Activated T-helper 9 cell treated with anti-CD3 and anti-CD28 coated beads, Interleukin-2, amount 50 U/mL, for 16 hours (primary cell): ENCODE measurements at regions not wholly inside any gene's neighbourhood (a gene's known extent, or its start where the extent isn't known, plus 50 kb on each side); places are given as distances from the start of the nearest gene placed in this dataset.

Source experiments
- DNase-seq: peaks from one replicate; pipeline ENCODE4 v3.0.0-alpha.2; 2020; ENCODE audit warnings: low read depth

GRCh38 chr12:107320929-107321631 is 227.7 kb upstream of the CRY1 start:
- peak; percentile 64 for DNase-seq

DNA sequence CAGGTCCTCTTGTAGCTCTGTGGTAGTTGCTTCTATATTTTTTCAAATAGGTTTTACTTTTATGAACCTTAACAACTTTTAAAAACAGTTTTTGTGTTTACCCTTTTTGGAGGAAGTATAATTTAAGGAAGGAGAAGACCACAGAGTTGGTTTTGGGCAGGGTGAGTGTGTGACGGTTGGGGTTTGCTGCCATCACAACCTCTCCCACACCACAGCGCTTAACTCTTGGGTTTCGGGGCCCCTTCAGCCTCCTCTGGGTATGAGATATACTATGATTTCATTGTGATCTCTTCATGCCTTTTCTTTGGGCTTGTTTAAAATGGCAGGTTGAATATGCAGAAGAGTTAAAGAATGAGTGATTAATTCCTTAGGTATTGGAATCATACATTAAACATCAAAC is 228.7 kb upstream of the CRY1 start:
- no peak for DNase-seq

GRCh38 chr12:107325075-107325608 is 231.8 kb upstream of the CRY1 start:
- DNase-seq: no peak

- DNase-seq: no peak
Observed at GRCh38 chr12:107326237-107326636, 232.9 kb upstream of the CRY1 start.

DNA sequence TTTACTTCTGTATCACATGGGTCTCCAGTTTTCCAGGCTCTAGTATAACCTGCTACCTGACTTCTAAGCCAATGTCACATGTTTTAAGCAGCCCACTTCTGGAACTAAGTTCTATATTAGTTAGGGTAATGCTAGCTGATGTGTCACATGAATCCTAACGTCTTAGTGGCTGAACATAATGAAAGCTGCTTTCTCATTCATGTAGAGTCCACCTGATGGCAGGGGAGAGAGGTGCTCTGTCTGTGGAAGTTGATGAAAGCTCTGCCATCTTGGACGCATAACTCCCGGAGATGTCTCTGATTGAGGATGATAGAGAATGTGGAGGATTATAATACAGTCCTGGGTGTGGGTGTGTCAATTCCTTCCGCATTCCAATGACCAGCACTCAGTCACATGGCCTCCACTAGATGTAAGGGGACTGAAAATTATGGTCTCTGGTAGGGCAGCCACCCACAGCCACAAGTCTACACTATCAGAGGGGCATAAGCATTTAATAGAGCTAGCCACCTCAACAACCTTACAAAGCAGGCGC is 234.4 kb upstream of the CRY1 start:
- no peak for DNase-seq

- DNase-seq: no peak
Observed at GRCh38 chr12:107328442-107329133, 235.2 kb upstream of the CRY1 start.

GRCh38 chr12:107329569-107330324 is 236.4 kb upstream of the CRY1 start:
- no peak for DNase-seq

- no peak for DNase-seq
Observed at GRCh38 chr12:107330831-107331431, 237.6 kb upstream of the CRY1 start.

DNA sequence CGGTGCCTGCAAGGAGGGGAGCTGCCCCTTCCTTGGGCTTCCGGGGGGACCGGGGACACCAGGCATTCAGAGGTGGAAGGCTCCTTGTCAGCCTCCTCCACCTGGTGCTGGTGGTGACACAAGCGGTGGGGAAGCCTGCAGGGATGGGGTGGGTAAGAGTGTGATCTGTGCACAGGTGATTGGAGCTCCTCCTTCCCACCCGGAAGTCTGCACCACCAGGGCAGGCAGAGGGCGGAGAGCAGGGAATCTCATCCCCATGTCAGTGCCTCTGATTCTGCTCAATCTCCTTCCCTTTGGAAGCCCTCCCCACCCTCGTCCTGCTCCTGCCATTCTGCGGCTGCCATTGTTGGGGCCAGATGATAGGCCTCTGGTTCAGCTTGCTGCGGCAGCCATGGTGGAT is 238.1 kb upstream of the CRY1 start:
- DNase-seq: no peak

- no peak for DNase-seq
Observed at GRCh38 chr12:107331912-107332311, 238.6 kb upstream of the CRY1 start.

GRCh38 chr12:107332743-107333142 is 239.4 kb upstream of the CRY1 start:
- DNase-seq: no peak

DNA sequence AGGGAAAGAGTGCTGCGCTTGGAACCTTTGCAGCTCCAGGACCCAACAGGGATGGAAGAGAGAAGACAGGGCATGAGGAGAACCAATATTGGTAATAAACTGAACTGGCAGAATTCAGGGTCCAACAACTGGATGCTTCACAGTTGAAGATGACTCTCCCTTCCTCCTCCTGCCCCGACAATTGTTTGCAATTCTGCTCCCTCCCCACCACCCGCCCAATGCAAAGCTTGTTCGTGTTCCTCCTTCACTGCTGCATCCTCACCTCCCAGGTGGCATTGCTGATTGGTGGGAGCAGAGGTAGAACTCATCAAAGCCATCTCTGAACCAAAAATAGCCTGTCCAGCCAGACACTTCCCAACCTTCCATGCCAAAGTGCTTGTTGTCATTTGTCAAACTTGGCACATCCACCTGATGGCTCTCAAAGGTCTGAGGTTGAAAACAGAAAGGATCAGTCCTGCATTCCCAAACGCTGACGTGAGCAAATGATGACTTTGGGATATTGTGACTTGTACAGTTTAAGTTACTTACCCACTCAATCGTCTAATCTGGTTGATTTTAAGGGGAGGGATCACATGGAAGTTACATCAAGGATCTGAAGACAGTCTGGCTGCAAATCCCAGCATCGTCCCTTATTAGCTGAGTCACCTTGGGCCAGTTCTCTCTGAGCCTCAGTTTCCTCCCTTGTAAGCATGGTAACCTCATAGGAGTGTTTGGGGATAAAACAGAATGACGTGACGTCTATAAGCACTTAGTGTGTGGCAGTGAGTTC is 242.6 kb upstream of the CRY1 start:
- DNase-seq: no peak

- no peak for DNase-seq
Observed at GRCh38 chr12:107336695-107337094, 243.3 kb upstream of the CRY1 start.

GRCh38 chr12:107337346-107338095 is 244.2 kb upstream of the CRY1 start:
- DNase-seq: no peak

DNA sequence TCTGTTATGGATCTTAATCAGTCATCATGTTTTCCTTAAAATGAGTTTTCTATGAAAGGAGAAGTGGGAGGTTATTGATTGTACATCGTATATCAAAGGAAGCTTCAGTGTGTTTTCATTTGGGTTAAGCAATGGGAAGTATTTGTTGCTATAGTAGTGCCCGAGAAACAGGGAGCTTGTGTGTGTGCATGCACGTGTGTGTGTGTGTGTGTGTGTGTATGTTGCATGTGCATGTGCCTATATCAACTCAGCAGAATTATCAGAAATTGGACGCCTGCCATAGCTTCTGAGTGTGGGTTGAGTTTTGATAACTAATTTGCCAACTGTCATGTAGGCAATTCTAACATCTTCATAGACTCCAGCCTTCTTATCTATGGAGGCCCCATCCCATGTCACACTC is 246.1 kb upstream of the CRY1 start:
- no peak for DNase-seq

- DNase-seq: no peak
Observed at GRCh38 chr12:107339932-107340331, 246.6 kb upstream of the CRY1 start.

GRCh38 chr12:107340898-107341297 is 247.5 kb upstream of the CRY1 start:
- no peak for DNase-seq

DNA sequence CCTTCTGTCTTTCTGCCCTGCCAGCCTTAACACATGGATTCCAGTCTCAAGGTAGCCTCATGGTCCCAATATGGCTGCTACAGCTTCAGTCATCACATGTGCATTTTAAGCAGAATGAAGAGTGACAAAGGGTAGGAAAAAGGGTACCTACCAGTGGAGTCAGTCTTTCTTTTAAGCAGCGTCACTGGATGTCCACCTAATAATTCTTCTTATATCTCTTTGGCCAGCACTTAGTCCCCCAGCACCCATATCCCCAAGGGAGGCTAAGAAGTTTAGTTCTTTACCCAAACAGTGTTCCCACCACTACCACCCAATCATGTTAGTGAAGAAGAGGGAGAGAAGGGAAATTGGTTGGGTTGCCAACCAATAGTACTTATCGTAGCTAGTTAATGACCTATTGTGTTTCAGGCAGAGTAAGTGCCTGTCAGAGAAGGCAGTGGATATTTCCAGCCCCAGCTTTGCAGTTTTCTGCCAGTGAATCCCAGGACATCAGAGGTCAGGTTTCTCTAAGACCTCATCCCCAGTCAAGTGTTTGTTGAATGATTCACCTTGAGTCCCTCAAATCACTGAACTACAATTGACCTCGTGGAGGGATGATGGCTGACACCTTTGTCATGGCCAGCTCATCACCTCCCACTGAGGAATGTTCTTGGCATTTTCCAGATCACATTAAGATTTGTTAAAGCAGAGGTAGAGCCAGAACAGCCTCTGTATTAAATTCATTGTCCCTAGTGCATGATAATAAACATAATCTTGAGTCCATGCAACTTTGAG is 250.9 kb upstream of the CRY1 start:
- no peak for DNase-seq

- no peak for DNase-seq
Observed at GRCh38 chr12:107347261-107347660, 253.9 kb upstream of the CRY1 start.
